Osteoblast (primary cell): ENCODE measurements at regions not wholly inside any gene's neighbourhood (a gene's known extent, or its start where the extent isn't known, plus 50 kb on each side); places are given as distances from the start of the nearest gene placed in this dataset.

Experiments used
- DNase-seq: peaks from one replicate; pipeline ENCODE4 v3.0.0; 2011; ENCODE audit warnings: low spot score, mixed read lengths; ENCODE audit not compliant: insufficient read length; ENCODE audit errors: missing footprints
- H2AFZ ChIP-seq: 2 replicates; pipeline ENCODE4 v1.6.0; 2011; ENCODE audit warnings: mild to moderate bottlenecking, low read length
- H3K27ac ChIP-seq: 2 replicates; pipeline ENCODE4 v1.5.1; 2011; ENCODE audit warnings: mild to moderate bottlenecking, low read depth, low read length, moderate library complexity
- H3K27me3 ChIP-seq: 2 replicates; pipeline ENCODE4 v1.6.0; 2012; ENCODE audit warnings: mild to moderate bottlenecking, control low read depth, inconsistent platforms, low read length, moderate library complexity; ENCODE audit not compliant: insufficient read depth
- H3K36me3 ChIP-seq: 2 replicates; pipeline ENCODE4 v1.5.1; 2011; ENCODE audit warnings: mild to moderate bottlenecking, low read length, control low read depth, moderate library complexity; ENCODE audit not compliant: insufficient read depth
- H3K4me1 ChIP-seq: 2 replicates; pipeline ENCODE4 v1.5.1; 2011; ENCODE audit warnings: mild to moderate bottlenecking, low read length, control low read depth, moderate library complexity; ENCODE audit not compliant: insufficient read depth
- H3K4me2 ChIP-seq: 2 replicates; pipeline ENCODE4 v1.6.0; 2011; ENCODE audit warnings: mild to moderate bottlenecking, low read length; ENCODE audit not compliant: insufficient read depth
- H3K4me3 ChIP-seq: fragments of 200-600 bp; sonication (generic); 3 replicates; pipeline ENCODE4 v1.5.1; 2012; ENCODE audit warnings: mild to moderate bottlenecking, low read length, inconsistent platforms; ENCODE audit not compliant: insufficient read depth
- H3K79me2 ChIP-seq: 2 replicates; pipeline ENCODE4 v1.6.0; 2012; ENCODE audit warnings: mild to moderate bottlenecking, low read length, control low read depth, inconsistent platforms; ENCODE audit not compliant: insufficient read depth
- H3K9me3 ChIP-seq: 2 replicates; pipeline ENCODE4 v1.5.1; 2011; ENCODE audit warnings: low read depth, low read length, control low read depth
- H4K20me1 ChIP-seq: 2 replicates; pipeline ENCODE4 v1.6.0; 2012; ENCODE audit warnings: mild to moderate bottlenecking, low read length, control low read depth; ENCODE audit not compliant: insufficient read depth
- TF ChIP-seq, protein P1 (sequence below): IDR thresholded peaks from 2 replicates; pipeline ENCODE4 v1.5.1; 2011; ENCODE audit warnings: mild to moderate bottlenecking, low read depth, low read length, moderate library complexity; ENCODE audit errors: extremely low read depth

DNA sequence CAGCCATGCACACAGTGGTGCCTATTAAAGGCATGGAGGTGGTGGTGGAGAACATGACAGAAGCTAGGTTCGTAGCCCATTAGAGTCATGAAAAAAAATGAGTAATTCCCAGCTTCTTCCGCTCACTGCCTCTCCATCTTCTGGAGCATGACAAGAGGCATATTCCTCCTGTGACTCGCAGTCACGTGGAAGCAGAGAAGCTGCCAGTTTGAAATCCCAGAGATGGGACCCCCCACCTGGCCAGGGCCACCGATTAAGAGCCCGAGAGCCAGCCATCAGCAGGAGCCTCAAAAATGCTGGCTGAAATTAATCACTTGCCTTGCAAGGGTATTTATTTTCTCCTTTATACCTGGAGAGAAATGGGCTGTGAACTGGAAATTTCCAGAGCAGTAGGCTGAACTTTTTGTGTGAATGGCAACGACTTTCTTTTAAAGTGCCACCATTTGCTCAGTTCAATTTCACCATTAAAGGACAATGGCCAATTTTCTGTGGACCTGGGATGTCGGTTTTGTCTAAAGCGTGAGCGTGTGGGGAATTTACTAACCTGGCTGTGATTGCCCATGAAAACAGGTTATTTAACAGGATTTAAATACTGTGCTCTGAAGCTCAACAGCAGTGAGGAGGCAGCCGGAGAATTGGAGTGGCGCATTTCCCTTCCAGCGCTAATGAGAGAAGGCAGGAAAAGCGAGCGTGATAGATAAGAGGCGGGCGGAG lies 189.7 kb upstream of the SDK2 start:
- no peak for DNase-seq
- no peak overlapping the region for H3K4me3 ChIP-seq

DNA sequence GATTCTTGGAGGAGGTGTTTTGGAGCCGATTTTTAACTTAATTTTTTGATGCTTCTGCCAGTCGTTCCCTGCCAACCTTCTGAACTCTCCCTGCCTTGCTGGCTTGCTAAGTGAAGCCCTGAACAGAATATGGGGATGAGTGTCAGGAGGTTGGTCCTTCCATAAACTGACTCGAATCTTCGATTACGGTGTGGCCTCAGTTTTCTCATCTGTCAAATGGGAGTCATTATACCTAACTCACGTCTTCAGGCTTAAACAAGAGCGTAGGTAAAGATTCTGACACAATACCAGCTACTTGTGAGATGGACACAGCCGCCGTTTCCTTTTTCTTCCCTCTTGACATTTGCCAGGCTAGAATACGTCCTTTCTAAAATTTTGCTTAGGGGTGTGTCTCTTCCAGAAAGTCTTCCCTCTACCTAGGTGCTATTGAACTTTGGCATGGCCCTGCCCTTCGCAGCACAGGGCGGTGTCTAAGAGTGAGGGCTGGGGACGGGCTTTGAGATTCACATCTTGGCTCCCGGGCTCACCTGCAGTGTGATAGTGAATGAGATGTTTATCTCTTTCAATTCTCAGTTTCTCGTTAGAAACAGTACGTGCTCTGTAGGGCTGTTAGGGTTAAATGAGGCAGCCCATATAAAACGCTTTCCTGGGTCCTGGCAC lies 190.6 kb upstream of the SDK2 start:
- TF ChIP-seq, protein P1, sequence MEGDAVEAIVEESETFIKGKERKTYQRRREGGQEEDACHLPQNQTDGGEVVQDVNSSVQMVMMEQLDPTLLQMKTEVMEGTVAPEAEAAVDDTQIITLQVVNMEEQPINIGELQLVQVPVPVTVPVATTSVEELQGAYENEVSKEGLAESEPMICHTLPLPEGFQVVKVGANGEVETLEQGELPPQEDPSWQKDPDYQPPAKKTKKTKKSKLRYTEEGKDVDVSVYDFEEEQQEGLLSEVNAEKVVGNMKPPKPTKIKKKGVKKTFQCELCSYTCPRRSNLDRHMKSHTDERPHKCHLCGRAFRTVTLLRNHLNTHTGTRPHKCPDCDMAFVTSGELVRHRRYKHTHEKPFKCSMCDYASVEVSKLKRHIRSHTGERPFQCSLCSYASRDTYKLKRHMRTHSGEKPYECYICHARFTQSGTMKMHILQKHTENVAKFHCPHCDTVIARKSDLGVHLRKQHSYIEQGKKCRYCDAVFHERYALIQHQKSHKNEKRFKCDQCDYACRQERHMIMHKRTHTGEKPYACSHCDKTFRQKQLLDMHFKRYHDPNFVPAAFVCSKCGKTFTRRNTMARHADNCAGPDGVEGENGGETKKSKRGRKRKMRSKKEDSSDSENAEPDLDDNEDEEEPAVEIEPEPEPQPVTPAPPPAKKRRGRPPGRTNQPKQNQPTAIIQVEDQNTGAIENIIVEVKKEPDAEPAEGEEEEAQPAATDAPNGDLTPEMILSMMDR: no peak
- Histone ChIP-seq H3K4me2 (no peak overlapping the region), H3K4me1 (no peaks in the 10 kb centered on the region)

More for the DNA sequence above, 189.7 kb upstream of the SDK2 start:
- Histone ChIP-seq H4K20me1 (no peaks in the 10 kb centered on the region), H2AFZ (no peak overlapping the region), H3K9me3 (no peaks in the 10 kb centered on the region), H3K36me3 (no peaks in the 10 kb centered on the region), H3K27me3 (no peaks in the 10 kb centered on the region), H3K4me1 (no peaks in the 10 kb centered on the region), H3K4me2 (no peak overlapping the region), H3K27ac (no peak overlapping the region), H3K79me2 (no peaks in the 10 kb centered on the region)
- TF ChIP-seq, protein P1: no peak

DNA sequence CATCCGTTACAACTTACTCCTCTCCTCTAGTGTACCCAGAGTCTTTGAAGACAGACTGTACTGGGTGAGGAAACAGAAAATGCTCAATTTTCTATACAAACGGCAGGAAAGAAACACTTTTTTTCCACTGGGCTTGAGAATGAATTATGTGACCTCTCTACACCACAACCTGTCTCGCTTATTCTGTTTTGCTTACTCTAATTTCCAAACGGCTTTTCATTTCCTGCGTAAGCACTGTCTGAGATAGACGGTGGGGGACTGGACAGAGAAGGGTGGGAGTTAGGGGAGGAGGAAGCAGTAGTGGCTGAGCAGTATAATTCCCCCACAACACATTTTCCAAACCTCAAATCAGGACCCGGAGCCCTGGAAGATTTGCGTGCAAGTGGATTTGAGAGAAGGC lies 191.4 kb upstream of the SDK2 start:
- H3K4me3 ChIP-seq: no peak overlapping the region
- H3K4me2 ChIP-seq: no peak overlapping the region
- no peaks in the 10 kb centered on the region for H4K20me1 ChIP-seq
- TF ChIP-seq, protein P1: no peak
- H3K4me1 ChIP-seq: no peaks in the 10 kb centered on the region
- no peak overlapping the region for H2AFZ ChIP-seq
- no peaks in the 10 kb centered on the region for H3K36me3 ChIP-seq
- H3K27ac ChIP-seq: no peak overlapping the region
- no peaks in the 10 kb centered on the region for H3K27me3 ChIP-seq
- no peaks in the 10 kb centered on the region for H3K79me2 ChIP-seq
- no peaks in the 10 kb centered on the region for H3K9me3 ChIP-seq
- no peak for DNase-seq

More for the DNA sequence above, 190.6 kb upstream of the SDK2 start:
- H3K9me3 ChIP-seq: no peaks in the 10 kb centered on the region
- no peaks in the 10 kb centered on the region for H3K79me2 ChIP-seq
- DNase-seq: no peak
- no peak overlapping the region for H3K27ac ChIP-seq
- H3K27me3 ChIP-seq: no peaks in the 10 kb centered on the region
- H4K20me1 ChIP-seq: no peaks in the 10 kb centered on the region
- H3K36me3 ChIP-seq: no peaks in the 10 kb centered on the region
- no peak overlapping the region for H2AFZ ChIP-seq
- no peak overlapping the region for H3K4me3 ChIP-seq

DNA sequence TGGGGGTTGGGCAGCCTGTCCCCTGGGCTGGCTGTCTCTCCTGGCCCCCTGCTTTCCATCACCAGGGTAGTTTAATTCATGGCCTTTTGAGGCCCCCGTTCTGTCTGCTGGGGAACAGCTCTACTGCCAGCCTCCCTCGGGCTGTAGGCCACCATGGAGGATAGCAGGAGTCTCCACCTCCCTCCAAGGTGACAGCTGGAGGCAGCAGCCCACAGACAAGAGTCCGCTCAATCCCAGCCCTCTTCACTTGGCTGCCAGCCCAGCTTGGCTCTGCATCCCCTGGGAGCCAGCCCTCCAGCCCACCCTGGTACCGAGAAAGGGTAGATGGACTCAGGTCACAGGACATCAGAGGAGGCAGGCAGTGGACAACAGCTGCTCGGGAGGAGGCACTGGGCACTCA lies 194.6 kb upstream of the SDK2 start:
- Histone ChIP-seq H3K4me3 (no peak overlapping the region), H2AFZ (no peak overlapping the region), H3K27me3 (no peaks in the 10 kb centered on the region), H3K36me3 (no peaks in the 10 kb centered on the region), H3K9me3 (no peaks in the 10 kb centered on the region), H3K79me2 (no peaks in the 10 kb centered on the region), H4K20me1 (no peaks in the 10 kb centered on the region), H3K27ac (no peak overlapping the region), H3K4me2 (no peak overlapping the region), H3K4me1 (no peaks in the 10 kb centered on the region)
- TF ChIP-seq, protein P1: no peak
- peak; percentile 76 for DNase-seq
